CD8-positive, alpha-beta memory T cell (primary cell): ENCODE measurements at regions not wholly inside any gene's neighbourhood (a gene's known extent, or its start where the extent isn't known, plus 50 kb on each side); places are given as distances from the start of the nearest gene placed in this dataset.
"Not testable (repeated sequence)": the region's sequence is repeated elsewhere in the genome, so short reads cannot be mapped to it uniquely, and the experiment has no call there.

Source experiments
- CTCF ChIA-PET: fragments of 350-600 bp; sonication (Branson Sonifier 250); formaldehyde crosslinking; loops from one replicate; lab custom pipeline; 2021; ENCODE audit warnings: antibody characterized with exemption; lab: Charles Lee
- POLR2A ChIA-PET: fragments of 350-600 bp; sonication (Branson Sonifier 250); formaldehyde crosslinking; loops from one replicate; lab custom pipeline; 2021; ENCODE audit warnings: antibody characterized with exemption; lab: Charles Lee
- DNase-seq, 5 donors: peaks; one replicate each; pipeline versions ENCODE4 v3.0.0 to v3.0.0-alpha.2; 2020 to 2022; ENCODE audit warnings: mixed read lengths in 1 of 5
- H3K27ac ChIP-seq: one replicate; pipeline ENCODE4 v1.7.0; 2013; ENCODE audit warnings: low read depth, mild to moderate bottlenecking, low read length, moderate library complexity
- H3K27me3 ChIP-seq: 2 replicates; pipeline ENCODE4 v1.7.0; 2013; ENCODE audit warnings: low read length, mild to moderate bottlenecking; ENCODE audit not compliant: insufficient read depth, poor library complexity, severe bottlenecking
- H3K36me3 ChIP-seq: 2 replicates; pipeline ENCODE4 v1.7.0; 2013; ENCODE audit warnings: mild to moderate bottlenecking, low read length, moderate library complexity; ENCODE audit not compliant: insufficient read depth
- H3K4me1 ChIP-seq: 2 replicates; pipeline ENCODE4 v1.7.0; 2013; ENCODE audit warnings: mild to moderate bottlenecking, low read length, moderate library complexity; ENCODE audit not compliant: insufficient read depth
- H3K4me3 ChIP-seq: 2 replicates; pipeline ENCODE4 v1.7.0; 2013; ENCODE audit warnings: mild to moderate bottlenecking, low read length
- H3K9me3 ChIP-seq: 2 replicates; pipeline ENCODE4 v1.7.0; 2013; ENCODE audit warnings: mild to moderate bottlenecking, low read length
- H3K27ac Mint-ChIP-seq, 8 donors: one replicate each; pipeline ENCODE4 v1.8.0; 2020 to 2021; ENCODE audit warnings: mixed read lengths in 8 of 8, mild to moderate bottlenecking in 6 of 8, inconsistent platforms in 3 of 8, moderate library complexity in 3 of 8
- H3K27me3 Mint-ChIP-seq, 2 donors: one replicate each; pipeline ENCODE4 v1.8.0; 2020 to 2021; ENCODE audit warnings: mixed read lengths in 2 of 2, mild to moderate bottlenecking in 1 of 2, moderate library complexity in 1 of 2
- H3K36me3 Mint-ChIP-seq, 3 donors: one replicate each; pipeline ENCODE4 v1.8.0; 2020 to 2021; ENCODE audit warnings: mixed read lengths in 3 of 3, inconsistent platforms in 1 of 3, mild to moderate bottlenecking in 1 of 3
- H3K4me1 Mint-ChIP-seq, 3 donors: one replicate each; pipeline ENCODE4 v1.8.0; 2020 to 2021; ENCODE audit warnings: mixed read lengths in 3 of 3, inconsistent platforms in 1 of 3, mild to moderate bottlenecking in 1 of 3
- H3K4me3 Mint-ChIP-seq, 7 donors: one replicate each; pipeline ENCODE4 v1.8.0; 2020 to 2021; ENCODE audit warnings: mixed read lengths in 7 of 7, mild to moderate bottlenecking in 6 of 7, moderate library complexity in 4 of 7, inconsistent platforms in 2 of 7
- H3K9me3 Mint-ChIP-seq, 5 donors: one replicate each; pipeline ENCODE4 v1.8.0; 2020 to 2022; ENCODE audit warnings: mixed read lengths in 5 of 5, mild to moderate bottlenecking in 3 of 5, moderate library complexity in 2 of 5, inconsistent platforms in 1 of 5

DNA sequence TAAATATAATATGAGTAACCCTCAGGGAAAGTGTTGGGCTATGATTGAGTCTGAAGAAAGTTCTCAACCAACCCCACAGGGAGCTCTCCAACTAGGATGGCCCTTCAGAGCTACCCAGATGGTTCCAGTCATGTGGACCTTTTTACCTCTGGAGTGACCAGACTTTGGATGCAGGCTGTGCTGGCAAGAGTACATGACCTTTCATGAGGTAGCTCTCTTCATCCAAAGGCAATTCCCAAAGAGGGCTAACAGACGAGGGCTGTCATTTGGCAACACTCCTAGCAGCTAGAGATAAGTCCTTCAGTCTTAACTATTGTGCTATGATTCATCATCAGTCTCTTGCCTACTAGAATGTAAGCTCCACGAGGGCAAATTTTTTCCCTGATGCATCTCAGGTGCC, 75.4 kb downstream of the DUSP6 start:
- CTCF ChIA-PET, result no interaction called here
- Mint-ChIP-seq H3K9me3 (no peaks in the 10 kb centered on the region), H3K4me1 (peaks cover 14 to 45% (median 29%) of the 10 kb centered on the region in 3 donors), H3K27me3 (no peaks in the 10 kb centered on the region), H3K4me3 (no peak overlapping the region), H3K27ac (no peak overlapping the region), H3K36me3 (peaks cover 0 to 7% (median 0%) of the 10 kb centered on the region in 3 donors)
- Histone ChIP-seq H3K27me3 (no peaks in the 10 kb centered on the region), H3K36me3 (no peaks in the 10 kb centered on the region), H3K27ac (no peak overlapping the region), H3K9me3 (no peaks in the 10 kb centered on the region), H3K4me1 (peaks cover 18% of the 10 kb centered on the region), H3K4me3 (no peak overlapping the region)
- DNase-seq, result no peak
- POLR2A ChIA-PET, result no interaction called here

DNA sequence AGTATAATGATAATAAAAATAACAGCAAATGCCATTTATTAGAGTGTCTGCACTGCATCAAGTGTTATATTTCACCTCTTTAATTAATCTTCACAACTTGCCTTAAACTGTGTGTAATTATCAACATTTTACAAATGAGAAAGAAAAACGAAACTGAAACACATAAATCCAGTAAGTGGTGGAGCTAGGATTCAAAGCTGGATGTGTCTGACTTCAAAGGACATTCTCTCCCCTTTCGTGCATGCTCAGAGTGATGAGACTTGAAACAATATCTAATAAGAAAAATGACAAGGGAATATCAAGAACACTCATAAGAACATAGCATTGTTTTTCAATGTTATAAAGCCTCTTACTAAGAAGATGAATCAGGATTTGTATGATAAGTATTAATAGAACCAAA, 78.8 kb downstream of the DUSP6 start:
- POLR2A ChIA-PET, result no interaction called here
- CTCF ChIA-PET, result no interaction called here
- H3K27ac Mint-ChIP-seq, result no peak overlapping the region

DNA sequence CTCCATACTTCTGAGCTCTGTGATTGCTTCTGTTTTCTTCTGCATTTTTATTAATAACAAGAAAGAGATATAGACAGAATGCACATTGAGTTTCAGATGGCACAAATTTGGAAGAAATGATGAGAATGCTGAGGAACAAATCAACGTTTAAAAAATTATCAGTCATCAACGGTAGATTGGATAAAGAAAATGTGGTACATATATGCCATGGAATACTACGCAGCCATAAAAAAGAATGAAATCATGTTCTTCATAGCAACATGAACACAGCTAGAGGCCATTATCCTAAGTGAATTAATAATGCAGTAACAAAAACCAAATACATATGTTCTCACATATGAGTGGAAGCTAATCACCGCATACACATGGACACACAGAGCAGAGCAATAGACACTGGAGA, 81.8 kb downstream of the DUSP6 start:
- H3K36me3 Mint-ChIP-seq, result peaks cover 0 to 7% (median 0%) of the 10 kb centered on the region in 3 donors
- no peak for DNase-seq
- ChIA-PET CTCF (no interaction called here), POLR2A (no interaction called here)
- Histone ChIP-seq H3K9me3 (no peaks in the 10 kb centered on the region), H3K27ac (no peak overlapping the region), H3K4me1 (no peaks in the 10 kb centered on the region), H3K36me3 (no peaks in the 10 kb centered on the region), H3K27me3 (no peaks in the 10 kb centered on the region), H3K4me3 (no peak overlapping the region)
- peaks cover 0 to 7% (median 0%) of the 10 kb centered on the region in 5 donors for H3K9me3 Mint-ChIP-seq
- H3K27ac Mint-ChIP-seq, result no peak overlapping the region
- H3K4me1 Mint-ChIP-seq, result peaks cover 7 to 13% (median 12%) of the 10 kb centered on the region in 3 donors
- H3K4me3 Mint-ChIP-seq, result no peak overlapping the region
- H3K27me3 Mint-ChIP-seq, result peaks cover 0 to 8% of the 10 kb centered on the region in 2 donors

More for the DNA sequence above, 78.8 kb downstream of the DUSP6 start:
- H3K4me1 ChIP-seq, result no peaks in the 10 kb centered on the region
- no peak overlapping the region for H3K27ac ChIP-seq
- H3K27me3 Mint-ChIP-seq, result peaks cover 0 to 8% of the 10 kb centered on the region in 2 donors
- H3K9me3 Mint-ChIP-seq, result peaks cover 0 to 7% (median 0%) of the 10 kb centered on the region in 5 donors
- peaks cover 7 to 14% (median 12%) of the 10 kb centered on the region in 3 donors for H3K4me1 Mint-ChIP-seq
- no peak for DNase-seq
- H3K36me3 ChIP-seq, result no peaks in the 10 kb centered on the region
- H3K36me3 Mint-ChIP-seq, result peaks cover 0 to 7% (median 0%) of the 10 kb centered on the region in 3 donors
- H3K4me3 ChIP-seq, result no peak overlapping the region
- no peaks in the 10 kb centered on the region for H3K9me3 ChIP-seq
- peak overlapping the region in 1 of 7 donors; percentile 2 for H3K4me3 Mint-ChIP-seq
- H3K27me3 ChIP-seq, result no peaks in the 10 kb centered on the region

GRCh38 chr12:89269174-89269573, 83.1 kb downstream of the DUSP6 start:
- Histone ChIP-seq H3K4me3 (no peak overlapping the region), H3K36me3 (no peaks in the 10 kb centered on the region), H3K27ac (no peak overlapping the region), H3K9me3 (no peaks in the 10 kb centered on the region), H3K4me1 (no peaks in the 10 kb centered on the region), H3K27me3 (no peaks in the 10 kb centered on the region)
- H3K27me3 Mint-ChIP-seq, result peaks cover 0 to 8% of the 10 kb centered on the region in 2 donors
- POLR2A ChIA-PET, result no interaction called here
- peaks cover 0 to 7% (median 0%) of the 10 kb centered on the region in 3 donors for H3K36me3 Mint-ChIP-seq
- CTCF ChIA-PET, result no interaction called here
- no peak overlapping the region for H3K4me3 Mint-ChIP-seq
- peaks cover 7 to 13% (median 12%) of the 10 kb centered on the region in 3 donors for H3K4me1 Mint-ChIP-seq
- peaks cover 0 to 7% (median 0%) of the 10 kb centered on the region in 5 donors for H3K9me3 Mint-ChIP-seq
- peak overlapping the region in 1 of 8 donors; percentile 9 for H3K27ac Mint-ChIP-seq
- DNase-seq, result no peak

GRCh38 chr12:89267404-89267803, 84.9 kb downstream of the DUSP6 start:
- CTCF ChIA-PET, result no interaction called here

DNA sequence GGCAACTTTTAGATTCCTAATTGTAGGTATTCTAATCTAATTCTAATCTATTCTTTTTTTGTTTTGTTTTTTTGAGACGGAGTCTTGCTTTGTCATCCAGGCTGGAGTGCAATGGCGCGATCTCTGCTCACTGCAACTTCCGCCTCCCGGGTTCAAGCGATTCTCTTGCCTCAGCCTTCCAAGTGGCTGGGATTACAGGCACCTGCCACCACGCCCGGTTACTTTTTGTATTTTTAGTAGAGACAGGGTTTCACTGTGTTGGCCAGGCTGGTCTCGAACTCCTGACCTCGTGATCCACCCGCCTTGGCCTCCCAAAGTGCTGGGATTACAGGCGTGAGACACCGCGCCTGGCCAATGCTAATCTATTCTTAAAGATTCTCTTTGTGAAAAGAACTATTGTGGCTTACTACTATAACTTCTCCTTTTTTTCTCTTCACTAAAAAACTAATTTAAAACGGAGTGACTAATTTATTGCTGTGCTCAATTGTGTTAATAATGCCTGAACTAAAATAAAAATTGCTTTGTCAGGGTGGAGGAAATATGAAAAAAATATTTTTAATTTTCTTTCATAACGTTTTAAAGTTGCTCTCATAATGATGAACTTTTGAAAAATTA, 85.6 kb downstream of the DUSP6 start:
- H3K27ac Mint-ChIP-seq, result peak overlapping the region in 1 of 8 donors; percentile 44
- H3K4me3 ChIP-seq, H3K4me3 Mint-ChIP-seq, H3K36me3 Mint-ChIP-seq, H3K4me1 ChIP-seq, H3K27me3 ChIP-seq, POLR2A ChIA-PET, H3K36me3 ChIP-seq, DNase-seq, CTCF ChIA-PET, H3K27ac ChIP-seq, H3K4me1 Mint-ChIP-seq, H3K9me3 Mint-ChIP-seq, H3K9me3 ChIP-seq: not testable (repeated sequence)
- peaks cover 0 to 12% of the 10 kb centered on the region in 2 donors for H3K27me3 Mint-ChIP-seq

More at GRCh38 chr12:89267404-89267803, 84.9 kb downstream of the DUSP6 start:
- Mint-ChIP-seq H3K4me3 (no peak overlapping the region), H3K36me3 (peaks cover 0 to 7% (median 0%) of the 10 kb centered on the region in 3 donors), H3K4me1 (no peaks in the 10 kb centered on the region), H3K27me3 (peaks cover 0 to 12% of the 10 kb centered on the region in 2 donors), H3K9me3 (peaks cover 0 to 7% (median 0%) of the 10 kb centered on the region in 5 donors), H3K27ac (no peak overlapping the region)
- POLR2A ChIA-PET, result no interaction called here
- no peak for DNase-seq
- Histone ChIP-seq H3K27me3 (no peaks in the 10 kb centered on the region), H3K4me1 (no peaks in the 10 kb centered on the region), H3K4me3 (no peak overlapping the region), H3K9me3 (no peaks in the 10 kb centered on the region), H3K27ac (no peak overlapping the region), H3K36me3 (no peaks in the 10 kb centered on the region)

GRCh38 chr12:89264837-89265236, 87.5 kb downstream of the DUSP6 start:
- POLR2A ChIA-PET, result no interaction called here
- Histone ChIP-seq H3K27ac (no peak overlapping the region), H3K36me3 (no peaks in the 10 kb centered on the region), H3K4me1 (no peaks in the 10 kb centered on the region), H3K27me3 (no peaks in the 10 kb centered on the region), H3K9me3 (no peaks in the 10 kb centered on the region), H3K4me3 (no peak overlapping the region)
- H3K36me3 Mint-ChIP-seq, result no peaks in the 10 kb centered on the region
- no peak overlapping the region for H3K4me3 Mint-ChIP-seq
- CTCF ChIA-PET, result no interaction called here
- no peaks in the 10 kb centered on the region for H3K9me3 Mint-ChIP-seq
- H3K27ac Mint-ChIP-seq, result no peak overlapping the region
- no peaks in the 10 kb centered on the region for H3K4me1 Mint-ChIP-seq
- peaks cover 0 to 5% of the 10 kb centered on the region in 2 donors for H3K27me3 Mint-ChIP-seq
- DNase-seq, result no peak

GRCh38 chr12:89263900-89264299, 88.4 kb downstream of the DUSP6 start:
- Histone ChIP-seq H3K27ac (no peak overlapping the region), H3K9me3 (no peaks in the 10 kb centered on the region), H3K4me3 (no peak overlapping the region), H3K4me1 (no peaks in the 10 kb centered on the region), H3K27me3 (no peaks in the 10 kb centered on the region), H3K36me3 (no peaks in the 10 kb centered on the region)
- Mint-ChIP-seq H3K36me3 (no peaks in the 10 kb centered on the region), H3K4me3 (no peak overlapping the region), H3K27me3 (peaks cover 0 to 5% of the 10 kb centered on the region in 2 donors), H3K4me1 (no peaks in the 10 kb centered on the region), H3K9me3 (no peaks in the 10 kb centered on the region), H3K27ac (no peak overlapping the region)
- ChIA-PET POLR2A (no interaction called here), CTCF (no interaction called here)
- no peak for DNase-seq
